ENCODE measurements at regions not wholly inside any gene's neighbourhood (a gene's known extent, or its start where the extent isn't known, plus 50 kb on each side); places are given as distances from the start of the nearest gene placed in this dataset.

DNA sequence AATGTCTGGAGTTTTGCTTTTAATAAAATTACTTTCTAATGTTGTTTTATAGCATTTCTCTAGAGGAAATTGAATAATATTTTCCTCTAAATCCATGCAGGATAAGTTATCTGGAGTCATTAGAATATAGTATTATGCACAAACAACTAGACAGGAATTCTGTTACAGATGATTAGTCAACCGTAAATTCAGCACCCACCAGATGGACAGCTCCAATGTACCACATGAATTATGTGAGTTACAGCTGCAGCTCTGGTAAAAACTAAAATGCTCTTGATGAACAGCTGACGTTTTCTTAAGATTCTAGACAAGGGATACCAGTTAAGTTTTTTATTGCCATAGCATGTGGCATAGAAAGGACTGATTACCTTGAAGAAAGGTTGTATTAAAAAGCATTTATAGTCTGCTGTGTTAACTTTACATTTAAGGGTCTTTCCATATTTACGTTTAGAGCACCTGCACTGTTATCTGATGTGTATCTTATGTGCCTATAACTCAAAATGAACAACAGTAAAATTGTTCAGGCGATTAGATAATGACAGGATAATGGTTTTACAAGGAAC is 321.4 kb upstream of the LRFN5 start:
- TF ChIP-seq, protein P1, sequence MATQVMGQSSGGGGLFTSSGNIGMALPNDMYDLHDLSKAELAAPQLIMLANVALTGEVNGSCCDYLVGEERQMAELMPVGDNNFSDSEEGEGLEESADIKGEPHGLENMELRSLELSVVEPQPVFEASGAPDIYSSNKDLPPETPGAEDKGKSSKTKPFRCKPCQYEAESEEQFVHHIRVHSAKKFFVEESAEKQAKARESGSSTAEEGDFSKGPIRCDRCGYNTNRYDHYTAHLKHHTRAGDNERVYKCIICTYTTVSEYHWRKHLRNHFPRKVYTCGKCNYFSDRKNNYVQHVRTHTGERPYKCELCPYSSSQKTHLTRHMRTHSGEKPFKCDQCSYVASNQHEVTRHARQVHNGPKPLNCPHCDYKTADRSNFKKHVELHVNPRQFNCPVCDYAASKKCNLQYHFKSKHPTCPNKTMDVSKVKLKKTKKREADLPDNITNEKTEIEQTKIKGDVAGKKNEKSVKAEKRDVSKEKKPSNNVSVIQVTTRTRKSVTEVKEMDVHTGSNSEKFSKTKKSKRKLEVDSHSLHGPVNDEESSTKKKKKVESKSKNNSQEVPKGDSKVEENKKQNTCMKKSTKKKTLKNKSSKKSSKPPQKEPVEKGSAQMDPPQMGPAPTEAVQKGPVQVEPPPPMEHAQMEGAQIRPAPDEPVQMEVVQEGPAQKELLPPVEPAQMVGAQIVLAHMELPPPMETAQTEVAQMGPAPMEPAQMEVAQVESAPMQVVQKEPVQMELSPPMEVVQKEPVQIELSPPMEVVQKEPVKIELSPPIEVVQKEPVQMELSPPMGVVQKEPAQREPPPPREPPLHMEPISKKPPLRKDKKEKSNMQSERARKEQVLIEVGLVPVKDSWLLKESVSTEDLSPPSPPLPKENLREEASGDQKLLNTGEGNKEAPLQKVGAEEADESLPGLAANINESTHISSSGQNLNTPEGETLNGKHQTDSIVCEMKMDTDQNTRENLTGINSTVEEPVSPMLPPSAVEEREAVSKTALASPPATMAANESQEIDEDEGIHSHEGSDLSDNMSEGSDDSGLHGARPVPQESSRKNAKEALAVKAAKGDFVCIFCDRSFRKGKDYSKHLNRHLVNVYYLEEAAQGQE (IDR thresholded peaks at IDR 0.05; ENCODE audit: unreplicated experiment) = peak; percentile 86
- TF ChIP-seq, protein P2, sequence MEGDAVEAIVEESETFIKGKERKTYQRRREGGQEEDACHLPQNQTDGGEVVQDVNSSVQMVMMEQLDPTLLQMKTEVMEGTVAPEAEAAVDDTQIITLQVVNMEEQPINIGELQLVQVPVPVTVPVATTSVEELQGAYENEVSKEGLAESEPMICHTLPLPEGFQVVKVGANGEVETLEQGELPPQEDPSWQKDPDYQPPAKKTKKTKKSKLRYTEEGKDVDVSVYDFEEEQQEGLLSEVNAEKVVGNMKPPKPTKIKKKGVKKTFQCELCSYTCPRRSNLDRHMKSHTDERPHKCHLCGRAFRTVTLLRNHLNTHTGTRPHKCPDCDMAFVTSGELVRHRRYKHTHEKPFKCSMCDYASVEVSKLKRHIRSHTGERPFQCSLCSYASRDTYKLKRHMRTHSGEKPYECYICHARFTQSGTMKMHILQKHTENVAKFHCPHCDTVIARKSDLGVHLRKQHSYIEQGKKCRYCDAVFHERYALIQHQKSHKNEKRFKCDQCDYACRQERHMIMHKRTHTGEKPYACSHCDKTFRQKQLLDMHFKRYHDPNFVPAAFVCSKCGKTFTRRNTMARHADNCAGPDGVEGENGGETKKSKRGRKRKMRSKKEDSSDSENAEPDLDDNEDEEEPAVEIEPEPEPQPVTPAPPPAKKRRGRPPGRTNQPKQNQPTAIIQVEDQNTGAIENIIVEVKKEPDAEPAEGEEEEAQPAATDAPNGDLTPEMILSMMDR (conservative IDR thresholded peaks at IDR 0.05; ENCODE audit: low read depth in 2 of 2) = no peak
- TF ChIP-seq EZH2phosphoT487 (IDR thresholded peaks at IDR 0.05; ENCODE audit: unreplicated experiment) (no peak), EZH2 (IDR thresholded peaks at IDR 0.05; ENCODE audit: low read depth, unreplicated experiment) (no peak), POLR2AphosphoS5 (IDR thresholded peaks at IDR 0.05; ENCODE audit: low read depth) (no peak), JUNB (IDR thresholded peaks at IDR 0.05; ENCODE audit: unreplicated experiment) (no peak), NANOG (IDR thresholded peaks at IDR 0.05; ENCODE audit: borderline replicate concordance) (no peak), CREB1 (CRISPR knock-in tag; IDR thresholded peaks at IDR 0.05; ENCODE audit: low read depth) (no peak), ZNF114 (CRISPR knock-in tag; IDR thresholded peaks at IDR 0.05) (no peak), STAT1 (IDR thresholded peaks at IDR 0.05; ENCODE audit: unreplicated experiment) (no peak)
- TF ChIP-seq, protein P3, sequence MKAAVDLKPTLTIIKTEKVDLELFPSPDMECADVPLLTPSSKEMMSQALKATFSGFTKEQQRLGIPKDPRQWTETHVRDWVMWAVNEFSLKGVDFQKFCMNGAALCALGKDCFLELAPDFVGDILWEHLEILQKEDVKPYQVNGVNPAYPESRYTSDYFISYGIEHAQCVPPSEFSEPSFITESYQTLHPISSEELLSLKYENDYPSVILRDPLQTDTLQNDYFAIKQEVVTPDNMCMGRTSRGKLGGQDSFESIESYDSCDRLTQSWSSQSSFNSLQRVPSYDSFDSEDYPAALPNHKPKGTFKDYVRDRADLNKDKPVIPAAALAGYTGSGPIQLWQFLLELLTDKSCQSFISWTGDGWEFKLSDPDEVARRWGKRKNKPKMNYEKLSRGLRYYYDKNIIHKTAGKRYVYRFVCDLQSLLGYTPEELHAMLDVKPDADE (IDR thresholded peaks at IDR 0.05) = no peak
- TF ChIP-seq, protein P4, sequence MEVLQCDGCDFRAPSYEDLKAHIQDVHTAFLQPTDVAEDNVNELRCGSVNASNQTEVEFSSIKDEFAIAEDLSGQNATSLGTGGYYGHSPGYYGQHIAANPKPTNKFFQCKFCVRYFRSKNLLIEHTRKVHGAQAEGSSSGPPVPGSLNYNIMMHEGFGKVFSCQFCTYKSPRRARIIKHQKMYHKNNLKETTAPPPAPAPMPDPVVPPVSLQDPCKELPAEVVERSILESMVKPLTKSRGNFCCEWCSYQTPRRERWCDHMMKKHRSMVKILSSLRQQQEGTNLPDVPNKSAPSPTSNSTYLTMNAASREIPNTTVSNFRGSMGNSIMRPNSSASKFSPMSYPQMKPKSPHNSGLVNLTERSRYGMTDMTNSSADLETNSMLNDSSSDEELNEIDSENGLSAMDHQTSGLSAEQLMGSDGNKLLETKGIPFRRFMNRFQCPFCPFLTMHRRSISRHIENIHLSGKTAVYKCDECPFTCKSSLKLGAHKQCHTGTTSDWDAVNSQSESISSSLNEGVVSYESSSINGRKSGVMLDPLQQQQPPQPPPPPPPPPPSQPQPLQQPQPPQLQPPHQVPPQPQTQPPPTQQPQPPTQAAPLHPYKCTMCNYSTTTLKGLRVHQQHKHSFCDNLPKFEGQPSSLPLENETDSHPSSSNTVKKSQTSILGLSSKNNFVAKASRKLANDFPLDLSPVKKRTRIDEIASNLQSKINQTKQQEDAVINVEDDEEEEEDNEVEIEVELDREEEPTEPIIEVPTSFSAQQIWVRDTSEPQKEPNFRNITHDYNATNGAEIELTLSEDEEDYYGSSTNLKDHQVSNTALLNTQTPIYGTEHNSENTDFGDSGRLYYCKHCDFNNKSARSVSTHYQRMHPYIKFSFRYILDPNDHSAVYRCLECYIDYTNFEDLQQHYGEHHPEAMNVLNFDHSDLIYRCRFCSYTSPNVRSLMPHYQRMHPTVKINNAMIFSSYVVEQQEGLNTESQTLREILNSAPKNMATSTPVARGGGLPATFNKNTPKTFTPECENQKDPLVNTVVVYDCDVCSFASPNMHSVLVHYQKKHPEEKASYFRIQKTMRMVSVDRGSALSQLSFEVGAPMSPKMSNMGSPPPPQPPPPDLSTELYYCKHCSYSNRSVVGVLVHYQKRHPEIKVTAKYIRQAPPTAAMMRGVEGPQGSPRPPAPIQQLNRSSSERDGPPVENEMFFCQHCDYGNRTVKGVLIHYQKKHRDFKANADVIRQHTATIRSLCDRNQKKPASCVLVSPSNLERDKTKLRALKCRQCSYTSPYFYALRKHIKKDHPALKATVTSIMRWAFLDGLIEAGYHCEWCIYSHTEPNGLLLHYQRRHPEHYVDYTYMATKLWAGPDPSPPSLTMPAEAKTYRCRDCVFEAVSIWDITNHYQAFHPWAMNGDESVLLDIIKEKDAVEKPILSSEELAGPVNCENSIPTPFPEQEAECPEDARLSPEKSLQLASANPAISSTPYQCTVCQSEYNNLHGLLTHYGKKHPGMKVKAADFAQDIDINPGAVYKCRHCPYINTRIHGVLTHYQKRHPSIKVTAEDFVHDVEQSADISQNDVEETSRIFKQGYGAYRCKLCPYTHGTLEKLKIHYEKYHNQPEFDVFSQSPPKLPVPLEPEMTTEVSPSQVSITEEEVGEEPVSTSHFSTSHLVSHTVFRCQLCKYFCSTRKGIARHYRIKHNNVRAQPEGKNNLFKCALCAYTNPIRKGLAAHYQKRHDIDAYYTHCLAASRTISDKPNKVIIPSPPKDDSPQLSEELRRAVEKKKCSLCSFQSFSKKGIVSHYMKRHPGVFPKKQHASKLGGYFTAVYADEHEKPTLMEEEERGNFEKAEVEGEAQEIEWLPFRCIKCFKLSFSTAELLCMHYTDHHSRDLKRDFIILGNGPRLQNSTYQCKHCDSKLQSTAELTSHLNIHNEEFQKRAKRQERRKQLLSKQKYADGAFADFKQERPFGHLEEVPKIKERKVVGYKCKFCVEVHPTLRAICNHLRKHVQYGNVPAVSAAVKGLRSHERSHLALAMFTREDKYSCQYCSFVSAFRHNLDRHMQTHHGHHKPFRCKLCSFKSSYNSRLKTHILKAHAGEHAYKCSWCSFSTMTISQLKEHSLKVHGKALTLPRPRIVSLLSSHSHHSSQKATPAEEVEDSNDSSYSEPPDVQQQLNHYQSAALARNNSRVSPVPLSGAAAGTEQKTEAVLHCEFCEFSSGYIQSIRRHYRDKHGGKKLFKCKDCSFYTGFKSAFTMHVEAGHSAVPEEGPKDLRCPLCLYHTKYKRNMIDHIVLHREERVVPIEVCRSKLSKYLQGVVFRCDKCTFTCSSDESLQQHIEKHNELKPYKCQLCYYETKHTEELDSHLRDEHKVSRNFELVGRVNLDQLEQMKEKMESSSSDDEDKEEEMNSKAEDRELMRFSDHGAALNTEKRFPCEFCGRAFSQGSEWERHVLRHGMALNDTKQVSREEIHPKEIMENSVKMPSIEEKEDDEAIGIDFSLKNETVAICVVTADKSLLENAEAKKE (CRISPR knock-in tag; IDR thresholded peaks at IDR 0.05) = no peak

Data from GM23338 (cell line).